SK-N-SH treated with all-trans-retinoic acid at 6 μM for 48 hours (cell line): ENCODE measurements at regions not wholly inside any gene's neighbourhood (a gene's known extent, or its start where the extent isn't known, plus 50 kb on each side); places are given as distances from the start of the nearest gene placed in this dataset.

Experiments
- ATAC-seq: fragments of 200-7000 bp; cut with Tn5 transposase; 3 replicates; pipeline ENCODE4 v1.9.1; 2020; ENCODE audit warnings: mild to moderate bottlenecking, moderate library complexity
- ARNTL ChIP-seq: fragments of 450-650 bp; formaldehyde crosslinking; IDR thresholded peaks from 2 replicates; pipeline ENCODE4 v1.5.0; 2020; ENCODE audit warnings: low read depth, mild to moderate bottlenecking, moderate library complexity, borderline replicate concordance
- BACH2 ChIP-seq: fragments of 250-450 bp; sonication (Bioruptor Pico); IDR thresholded peaks from 2 replicates; pipeline ENCODE4 v1.9.0; 2021; ENCODE audit warnings: mild to moderate bottlenecking, borderline replicate concordance
- CSDC2 ChIP-seq: fragments of 250-450 bp; sonication (Bioruptor Pico); IDR thresholded peaks from 2 replicates; pipeline ENCODE4 v1.5.0; 2020; ENCODE audit warnings: mild to moderate bottlenecking, moderate library complexity
- ESRRG ChIP-seq: fragments of 250-450 bp; sonication (Bioruptor Pico); IDR thresholded peaks from 2 replicates; pipeline ENCODE4 v1.6.1; 2021; ENCODE audit warnings: mild to moderate bottlenecking
- GLIS3 ChIP-seq: fragments of 250-450 bp; sonication (Bioruptor Pico); IDR thresholded peaks from 2 replicates; pipeline ENCODE4 v1.5.0; 2020; ENCODE audit warnings: mild to moderate bottlenecking, moderate library complexity
- ISL1 ChIP-seq: fragments of 250-450 bp; sonication (Bioruptor Pico); IDR thresholded peaks from 2 replicates; pipeline ENCODE4 v2.1.2; 2022; ENCODE audit warnings: mild to moderate bottlenecking, moderate library complexity
- OSR1 ChIP-seq: fragments of 250-450 bp; sonication (Bioruptor Pico); IDR thresholded peaks from 2 replicates; pipeline ENCODE4 v1.8.0; 2022; ENCODE audit warnings: moderate library complexity, mild to moderate bottlenecking, inconsistent platforms
- PPARA ChIP-seq: fragments of 250-450 bp; sonication (Bioruptor Pico); IDR thresholded peaks from 2 replicates; pipeline ENCODE4 v1.5.0; 2020; ENCODE audit warnings: mild to moderate bottlenecking, borderline replicate concordance
- RARB ChIP-seq: fragments of 250-450 bp; sonication (Bioruptor Pico); IDR thresholded peaks from 2 replicates; pipeline ENCODE4 v1.8.0; 2021; ENCODE audit warnings: mild to moderate bottlenecking, moderate library complexity
- SNAI2 ChIP-seq: fragments of 250-450 bp; sonication (Bioruptor Pico); IDR thresholded peaks from 2 replicates; pipeline ENCODE4 v1.5.0; 2020; ENCODE audit warnings: mild to moderate bottlenecking, moderate library complexity
- TOX ChIP-seq: fragments of 250-450 bp; sonication (Bioruptor Pico); IDR thresholded peaks from 2 replicates; pipeline ENCODE4 v1.8.0; 2021; ENCODE audit warnings: mild to moderate bottlenecking, moderate library complexity, borderline replicate concordance
- ZC3H10 ChIP-seq: fragments of 250-450 bp; sonication (Bioruptor Pico); IDR thresholded peaks from 2 replicates; pipeline ENCODE4 v1.5.1; 2021; ENCODE audit warnings: mild to moderate bottlenecking, moderate library complexity
- ZFP3 ChIP-seq: fragments of 250-450 bp; sonication (Bioruptor Pico); IDR thresholded peaks from 2 replicates; pipeline ENCODE4 v1.5.0; 2020; ENCODE audit warnings: mild to moderate bottlenecking, moderate library complexity
- ZFP30 ChIP-seq: fragments of 450-650 bp; formaldehyde crosslinking; IDR thresholded peaks from 2 replicates; pipeline ENCODE4 v1.5.0; 2022; ENCODE audit warnings: mild to moderate bottlenecking, moderate library complexity
- ZNF565 ChIP-seq: fragments of 450-650 bp; formaldehyde crosslinking; conservative IDR thresholded peaks from 2 replicates; pipeline ENCODE4 v1.5.0; 2020; ENCODE audit warnings: low read depth, mild to moderate bottlenecking, moderate library complexity
- ZNF70 ChIP-seq: fragments of 450-650 bp; formaldehyde crosslinking; IDR thresholded peaks from 2 replicates; pipeline ENCODE4 v1.5.0; 2020; ENCODE audit warnings: mild to moderate bottlenecking, moderate library complexity
- ZNF8 ChIP-seq: fragments of 450-650 bp; formaldehyde crosslinking; IDR thresholded peaks from 2 replicates; pipeline ENCODE4 v1.5.0; 2020; ENCODE audit warnings: mild to moderate bottlenecking, moderate library complexity
- TF ChIP-seq, protein P1 (sequence below): fragments of 250-450 bp; sonication (Bioruptor Pico); IDR thresholded peaks from 2 replicates; pipeline ENCODE4 v1.8.0; 2020; ENCODE audit warnings: mild to moderate bottlenecking, moderate library complexity, borderline replicate concordance
- TF ChIP-seq, protein P2 (sequence below): fragments of 250-450 bp; sonication (Bioruptor Pico); IDR thresholded peaks from 2 replicates; pipeline ENCODE4 v1.8.0; 2021; ENCODE audit warnings: low read depth, mild to moderate bottlenecking, moderate library complexity, borderline replicate concordance
- TF ChIP-seq, protein P3 (sequence below): fragments of 250-450 bp; sonication (Bioruptor Pico); IDR thresholded peaks from 2 replicates; pipeline ENCODE4 v1.5.0; 2020; ENCODE audit warnings: mild to moderate bottlenecking, moderate library complexity

DNA sequence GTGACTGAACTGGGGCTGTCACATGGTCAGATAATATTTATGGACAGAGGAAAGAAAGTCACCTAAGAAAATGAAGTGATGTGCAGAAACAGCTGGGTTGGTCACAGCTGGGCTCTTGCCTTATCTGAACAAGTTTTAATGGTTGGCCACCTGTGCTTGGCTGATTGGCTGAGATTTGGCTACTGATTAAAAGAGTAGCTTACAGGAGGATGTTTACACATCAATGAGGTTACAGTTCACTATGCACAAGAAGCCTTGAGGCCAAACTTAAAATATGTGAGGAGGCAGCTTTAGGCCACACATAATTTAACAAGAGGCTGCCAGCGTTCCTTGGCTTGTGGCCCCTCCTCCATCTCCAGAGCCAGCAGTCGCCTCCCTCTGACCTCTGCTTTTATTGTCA is 99.2 kb upstream of the C1QTNF9B start (continued):
- TF ChIP-seq OSR1 (CRISPR knock-in tag) (no peak), RARB (no peak)
- TF ChIP-seq, all 23 proteins: peak for 0

DNA sequence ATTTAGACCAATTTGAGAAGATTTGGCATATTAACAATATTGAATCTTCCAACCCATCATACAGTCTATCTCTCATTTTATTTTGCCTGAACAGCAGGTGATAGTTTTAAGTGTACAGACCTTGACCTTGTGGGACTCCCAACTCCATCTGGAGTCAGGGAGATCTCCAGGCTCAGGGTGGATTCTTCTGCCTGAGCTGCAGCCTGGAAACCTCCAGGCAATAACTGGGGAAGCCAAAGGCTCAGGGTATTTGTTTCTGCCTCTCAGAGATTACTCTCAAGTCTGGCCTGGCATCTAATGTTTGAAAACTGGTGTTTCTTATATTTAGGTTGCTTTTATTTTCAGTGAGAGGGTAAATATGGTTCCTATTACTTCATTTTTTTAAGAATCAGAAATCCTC is 102.1 kb upstream of the C1QTNF9B start:
- no peak for TF ChIP-seq ZNF8 (CRISPR knock-in tag)
- ATAC-seq, result no peak

DNA sequence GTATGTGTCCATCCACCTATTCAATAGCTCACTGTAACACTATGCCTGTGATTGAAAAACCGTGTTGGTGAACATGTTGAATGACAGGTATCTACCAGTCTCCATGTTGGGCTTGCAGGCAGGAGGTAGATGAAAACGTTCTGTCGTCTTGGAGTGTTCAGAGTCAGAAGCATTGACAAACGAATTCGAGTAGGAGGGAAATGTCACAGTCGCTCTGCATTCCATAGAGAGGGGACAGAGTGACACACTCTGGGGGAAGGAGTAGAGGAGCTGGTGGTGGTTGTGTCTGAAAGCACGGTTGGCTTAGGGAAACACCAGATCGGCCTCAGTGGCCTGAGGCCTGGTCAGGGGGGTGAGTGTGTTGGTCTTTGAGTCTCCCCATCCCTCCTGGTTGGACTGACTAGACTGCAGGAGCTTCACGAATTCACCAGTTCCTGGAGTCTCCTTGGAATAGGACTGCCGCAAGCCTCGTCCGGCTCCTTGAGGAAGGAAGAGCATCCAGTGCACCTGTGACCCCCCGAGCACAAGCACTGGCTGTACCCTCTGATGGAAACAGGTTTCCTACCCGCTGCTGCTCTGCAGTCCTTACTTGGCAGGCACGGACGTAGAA is 105.0 kb upstream of the C1QTNF9B start:
- TF ChIP-seq SNAI2 (no peak), CSDC2 (CRISPR knock-in tag) (no peak), ARNTL (CRISPR knock-in tag) (no peak), OSR1 (CRISPR knock-in tag) (no peak), ESRRG (CRISPR knock-in tag) (no peak), RARB (no peak), PPARA (CRISPR knock-in tag) (no peak), ZFP3 (CRISPR knock-in tag) (no peak), BACH2 (CRISPR knock-in tag) (no peak), ZNF70 (CRISPR knock-in tag) (no peak), TOX (CRISPR knock-in tag) (no peak), ZFP30 (no peak), ZC3H10 (CRISPR knock-in tag) (no peak), ZNF8 (CRISPR knock-in tag) (no peak), ZNF565 (CRISPR knock-in tag) (no peak), ISL1 (CRISPR knock-in tag) (no peak)
- TF ChIP-seq, protein P1, sequence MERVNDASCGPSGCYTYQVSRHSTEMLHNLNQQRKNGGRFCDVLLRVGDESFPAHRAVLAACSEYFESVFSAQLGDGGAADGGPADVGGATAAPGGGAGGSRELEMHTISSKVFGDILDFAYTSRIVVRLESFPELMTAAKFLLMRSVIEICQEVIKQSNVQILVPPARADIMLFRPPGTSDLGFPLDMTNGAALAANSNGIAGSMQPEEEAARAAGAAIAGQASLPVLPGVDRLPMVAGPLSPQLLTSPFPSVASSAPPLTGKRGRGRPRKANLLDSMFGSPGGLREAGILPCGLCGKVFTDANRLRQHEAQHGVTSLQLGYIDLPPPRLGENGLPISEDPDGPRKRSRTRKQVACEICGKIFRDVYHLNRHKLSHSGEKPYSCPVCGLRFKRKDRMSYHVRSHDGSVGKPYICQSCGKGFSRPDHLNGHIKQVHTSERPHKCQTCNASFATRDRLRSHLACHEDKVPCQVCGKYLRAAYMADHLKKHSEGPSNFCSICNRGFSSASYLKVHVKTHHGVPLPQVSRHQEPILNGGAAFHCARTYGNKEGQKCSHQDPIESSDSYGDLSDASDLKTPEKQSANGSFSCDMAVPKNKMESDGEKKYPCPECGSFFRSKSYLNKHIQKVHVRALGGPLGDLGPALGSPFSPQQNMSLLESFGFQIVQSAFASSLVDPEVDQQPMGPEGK (CRISPR knock-in tag), result no peak
- TF ChIP-seq, protein P2, sequence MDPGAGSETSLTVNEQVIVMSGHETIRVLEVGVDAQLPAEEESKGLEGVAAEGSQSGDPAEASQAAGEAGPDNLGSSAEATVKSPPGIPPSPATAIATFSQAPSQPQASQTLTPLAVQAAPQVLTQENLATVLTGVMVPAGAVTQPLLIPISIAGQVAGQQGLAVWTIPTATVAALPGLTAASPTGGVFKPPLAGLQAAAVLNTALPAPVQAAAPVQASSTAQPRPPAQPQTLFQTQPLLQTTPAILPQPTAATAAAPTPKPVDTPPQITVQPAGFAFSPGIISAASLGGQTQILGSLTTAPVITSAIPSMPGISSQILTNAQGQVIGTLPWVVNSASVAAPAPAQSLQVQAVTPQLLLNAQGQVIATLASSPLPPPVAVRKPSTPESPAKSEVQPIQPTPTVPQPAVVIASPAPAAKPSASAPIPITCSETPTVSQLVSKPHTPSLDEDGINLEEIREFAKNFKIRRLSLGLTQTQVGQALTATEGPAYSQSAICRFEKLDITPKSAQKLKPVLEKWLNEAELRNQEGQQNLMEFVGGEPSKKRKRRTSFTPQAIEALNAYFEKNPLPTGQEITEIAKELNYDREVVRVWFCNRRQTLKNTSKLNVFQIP, result no peak
- TF ChIP-seq, protein P3, sequence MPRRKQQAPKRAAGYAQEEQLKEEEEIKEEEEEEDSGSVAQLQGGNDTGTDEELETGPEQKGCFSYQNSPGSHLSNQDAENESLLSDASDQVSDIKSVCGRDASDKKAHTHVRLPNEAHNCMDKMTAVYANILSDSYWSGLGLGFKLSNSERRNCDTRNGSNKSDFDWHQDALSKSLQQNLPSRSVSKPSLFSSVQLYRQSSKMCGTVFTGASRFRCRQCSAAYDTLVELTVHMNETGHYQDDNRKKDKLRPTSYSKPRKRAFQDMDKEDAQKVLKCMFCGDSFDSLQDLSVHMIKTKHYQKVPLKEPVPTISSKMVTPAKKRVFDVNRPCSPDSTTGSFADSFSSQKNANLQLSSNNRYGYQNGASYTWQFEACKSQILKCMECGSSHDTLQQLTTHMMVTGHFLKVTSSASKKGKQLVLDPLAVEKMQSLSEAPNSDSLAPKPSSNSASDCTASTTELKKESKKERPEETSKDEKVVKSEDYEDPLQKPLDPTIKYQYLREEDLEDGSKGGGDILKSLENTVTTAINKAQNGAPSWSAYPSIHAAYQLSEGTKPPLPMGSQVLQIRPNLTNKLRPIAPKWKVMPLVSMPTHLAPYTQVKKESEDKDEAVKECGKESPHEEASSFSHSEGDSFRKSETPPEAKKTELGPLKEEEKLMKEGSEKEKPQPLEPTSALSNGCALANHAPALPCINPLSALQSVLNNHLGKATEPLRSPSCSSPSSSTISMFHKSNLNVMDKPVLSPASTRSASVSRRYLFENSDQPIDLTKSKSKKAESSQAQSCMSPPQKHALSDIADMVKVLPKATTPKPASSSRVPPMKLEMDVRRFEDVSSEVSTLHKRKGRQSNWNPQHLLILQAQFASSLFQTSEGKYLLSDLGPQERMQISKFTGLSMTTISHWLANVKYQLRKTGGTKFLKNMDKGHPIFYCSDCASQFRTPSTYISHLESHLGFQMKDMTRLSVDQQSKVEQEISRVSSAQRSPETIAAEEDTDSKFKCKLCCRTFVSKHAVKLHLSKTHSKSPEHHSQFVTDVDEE, result no peak
- no peak for ATAC-seq

DNA sequence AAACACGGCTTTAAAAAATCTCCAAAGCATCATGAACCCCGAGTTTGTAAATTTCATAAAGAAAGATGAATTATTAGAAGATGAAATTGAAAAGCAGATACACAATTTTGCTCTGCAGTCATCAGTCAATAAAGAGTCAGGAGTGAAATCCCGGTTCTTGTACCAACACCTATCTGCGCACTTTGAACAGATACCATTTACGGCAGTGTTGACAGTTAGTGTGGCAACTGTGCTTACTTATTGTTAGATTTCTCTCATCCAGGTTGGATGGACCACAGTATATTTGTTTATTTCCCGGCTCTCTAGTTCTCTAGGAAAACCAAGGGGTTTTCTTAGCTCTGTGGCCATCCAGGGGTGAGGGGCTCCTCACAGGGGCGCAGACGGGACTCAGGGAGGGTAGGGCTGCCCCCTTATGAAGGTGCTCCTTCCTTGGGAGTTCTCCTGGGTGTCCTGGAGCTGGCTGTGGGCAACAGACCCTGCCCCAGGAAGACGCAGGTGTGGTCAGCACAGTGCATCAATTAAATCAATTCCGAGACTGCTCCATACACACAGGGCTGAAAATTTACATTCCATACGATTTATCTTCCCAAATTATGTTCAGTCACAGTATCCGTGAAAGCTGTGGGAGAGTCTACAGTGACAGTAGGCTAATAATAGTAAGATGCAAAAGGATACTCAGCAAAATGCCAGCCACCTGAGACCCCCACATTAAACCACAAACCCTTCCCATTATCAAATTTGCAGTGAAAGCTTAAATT is 107.0 kb upstream of the C1QTNF9B start:
- ATAC-seq, result no peak
- no peak for TF ChIP-seq GLIS3 (CRISPR knock-in tag)
- TF ChIP-seq, protein P1 (CRISPR knock-in tag), result no peak
- TF ChIP-seq, protein P3, result no peak
